Astrocyte (in vitro differentiated cells and primary cell): ENCODE measurements at regions not wholly inside any gene's neighbourhood (a gene's known extent, or its start where the extent isn't known, plus 50 kb on each side); places are given as distances from the start of the nearest gene placed in this dataset.

ENCODE experiments used
- CTCF ChIP-seq: IDR thresholded peaks from 2 replicates; pipeline ENCODE4 v1.5.1; 2011; ENCODE audit warnings: low read depth, mild to moderate bottlenecking, inconsistent platforms, low read length, moderate library complexity; ENCODE audit not compliant: insufficient read depth
- EZH2 ChIP-seq: IDR thresholded peaks from 2 replicates; pipeline ENCODE4 v1.6.1; 2012; ENCODE audit warnings: mild to moderate bottlenecking, low read length, inconsistent platforms; ENCODE audit not compliant: insufficient read depth

- TF ChIP-seq CTCF (no peak), EZH2 (no peak)
Observed at GRCh38 chr22:22957090-22957489, 69.5 kb downstream of the IGLL5 start.
